ENCODE measurements at regions not wholly inside any gene's neighbourhood (a gene's known extent, or its start where the extent isn't known, plus 50 kb on each side); places are given as distances from the start of the nearest gene placed in this dataset.

GRCh38 chr12:102730996-102731395, 186.0 kb downstream of the PAH start:
- TF ChIP-seq CTCF (IDR thresholded peaks at IDR 0.05; ENCODE audit: low read depth, low read length): no peak
- DNase-seq (ENCODE audit: extremely low read depth, low read depth): no peak

GRCh38 chr12:102728506-102729242, 188.4 kb downstream of the PAH start:
- DNase-seq (ENCODE audit: extremely low read depth, low read depth): no peak
- no peak for TF ChIP-seq CTCF (IDR thresholded peaks at IDR 0.05; ENCODE audit: low read depth, low read length)

- DNase-seq (ENCODE audit: extremely low read depth, low read depth): no peak
- no peak for TF ChIP-seq CTCF (IDR thresholded peaks at IDR 0.05; ENCODE audit: low read depth, low read length)
These were observed 190.4 kb downstream of the PAH start for GRCh38 chr12:102726686-102727085.

GRCh38 chr12:102722147-102722546, 194.9 kb downstream of the PAH start:
- no peak for TF ChIP-seq CTCF (IDR thresholded peaks at IDR 0.05; ENCODE audit: low read depth, low read length)
- no peak for DNase-seq (ENCODE audit: extremely low read depth, low read depth)

GRCh38 chr12:102708108-102708507, 208.9 kb downstream of the PAH start:
- no peak for TF ChIP-seq CTCF (IDR thresholded peaks at IDR 0.05; ENCODE audit: low read depth, low read length)
- no peak for DNase-seq (ENCODE audit: extremely low read depth, low read depth)

GRCh38 chr12:102702447-102703114, 214.5 kb downstream of the PAH start:
- TF ChIP-seq CTCF (IDR thresholded peaks at IDR 0.05; ENCODE audit: low read depth, low read length): peak; percentile 65
- DNase-seq (ENCODE audit: extremely low read depth, low read depth): peak; percentile 51

- no peak for DNase-seq (ENCODE audit: extremely low read depth, low read depth)
- no peak for TF ChIP-seq CTCF (IDR thresholded peaks at IDR 0.05; ENCODE audit: low read depth, low read length)
These were observed 215.7 kb upstream of the IGF1 start for GRCh38 chr12:102696045-102696444.
